Thymus (tissue), 11 donors: ENCODE measurements at regions not wholly inside any gene's neighbourhood (a gene's known extent, or its start where the extent isn't known, plus 50 kb on each side); places are given as distances from the start of the nearest gene placed in this dataset.

ENCODE experiments used
- DNase-seq, 9 donors: peaks; one replicate each; pipeline ENCODE4 v3.0.0-alpha.2; 2013; ENCODE audit warnings: low spot score in 9 of 9, low read depth in 6 of 9, missing footprints in 1 of 9
- H3K27ac ChIP-seq, 2 donors: one replicate each; pipeline ENCODE4 v1.5.1; 2013; ENCODE audit warnings: control low read depth in 1 of 2, low read depth in 1 of 2, low read length in 1 of 2, mild to moderate bottlenecking in 1 of 2, moderate library complexity in 1 of 2
- H3K27me3 ChIP-seq, 2 donors: one replicate each; pipeline ENCODE4 v1.5.1; 2013; ENCODE audit warnings: low read length in 1 of 2; ENCODE audit not compliant: control insufficient read depth in 2 of 2, insufficient read depth in 1 of 2
- H3K36me3 ChIP-seq, 2 donors: one replicate each; pipeline ENCODE4 v1.5.1; 2013; ENCODE audit warnings: low read length in 1 of 2, mild to moderate bottlenecking in 1 of 2, moderate library complexity in 1 of 2; ENCODE audit not compliant: control insufficient read depth in 2 of 2, insufficient read depth in 2 of 2
- H3K4me1 ChIP-seq, 2 donors: one replicate each; pipeline ENCODE4 v1.5.1; 2013; ENCODE audit warnings: low read length in 2 of 2; ENCODE audit not compliant: control insufficient read depth in 2 of 2, insufficient read depth in 2 of 2
- H3K4me3 ChIP-seq, 2 donors: one replicate each; pipeline ENCODE4 v1.5.1; 2013; ENCODE audit warnings: low read length in 2 of 2, control low read depth in 1 of 2, mild to moderate bottlenecking in 1 of 2
- H3K9me3 ChIP-seq, 2 donors: one replicate each; pipeline ENCODE4 v1.5.1; 2013; ENCODE audit warnings: low read length in 1 of 2, mild to moderate bottlenecking in 1 of 2; ENCODE audit not compliant: control insufficient read depth in 2 of 2, insufficient read depth in 1 of 2
- WGBS: extraction: QIAGEN DNeasy Blood & Tissue Kit; methylation state at CpG from one replicate; pipeline ENCODE4 v1.1.7; 2013; 5-methylcytosine and 5-hydroxymethylcytosine counted together
- donor health status: healthy.

GRCh38 chr4:108546728-108547127, 73.6 kb upstream of the RPL34 start:
- no peak overlapping the region for H3K4me3 ChIP-seq
- WGBS: 97% methylated on average over 3 of the region's 3 CpGs
- no peak for DNase-seq
- H3K9me3 ChIP-seq: peaks cover 4 to 11% of the 10 kb centered on the region in 2 donors
- H3K4me1 ChIP-seq: no peaks in the 10 kb centered on the region
- no peaks in the 10 kb centered on the region for H3K27me3 ChIP-seq
- no peaks in the 10 kb centered on the region for H3K36me3 ChIP-seq
- no peak overlapping the region for H3K27ac ChIP-seq

GRCh38 chr4:108544481-108544880, 75.9 kb upstream of the RPL34 start:
- Histone ChIP-seq H3K4me3 (no peak overlapping the region), H3K4me1 (peaks cover 5 to 7% of the 10 kb centered on the region in 2 donors), H3K36me3 (peaks cover 3 to 4% of the 10 kb centered on the region in 2 donors), H3K27me3 (no peaks in the 10 kb centered on the region), H3K9me3 (peaks cover 4 to 11% of the 10 kb centered on the region in 2 donors), H3K27ac (no peak overlapping the region)
- 96% methylated on average over 4 of the region's 4 CpGs for WGBS
- DNase-seq: no peak

GRCh38 chr4:108543359-108543968, 76.9 kb upstream of the RPL34 start:
- H3K27me3 ChIP-seq: no peaks in the 10 kb centered on the region
- no peak overlapping the region for H3K27ac ChIP-seq
- H3K4me3 ChIP-seq: no peak overlapping the region
- H3K36me3 ChIP-seq: peaks cover 3 to 4% of the 10 kb centered on the region in 2 donors
- DNase-seq: no peak
- peaks cover 4 to 11% of the 10 kb centered on the region in 2 donors for H3K9me3 ChIP-seq
- 96% methylated on average over 7 of the region's 7 CpGs for WGBS
- peaks cover 5 to 7% of the 10 kb centered on the region in 2 donors for H3K4me1 ChIP-seq

- Histone ChIP-seq H3K27ac (peak overlapping the region in 1 of 2 donors; percentile 42), H3K4me1 (peaks cover 8 to 15% of the 10 kb centered on the region in 2 donors), H3K36me3 (peaks cover 3 to 4% of the 10 kb centered on the region in 2 donors), H3K27me3 (no peaks in the 10 kb centered on the region), H3K4me3 (no peak overlapping the region), H3K9me3 (no peaks in the 10 kb centered on the region)
- peak in 1 of 9 donors; percentile 51 for DNase-seq
- WGBS: 33% methylated on average over 2 of the region's 2 CpGs
Observed at GRCh38 chr4:108540536-108540935, 79.8 kb upstream of the RPL34 start.

- Histone ChIP-seq H3K36me3 (peaks cover 3 to 4% of the 10 kb centered on the region in 2 donors), H3K4me1 (peaks cover 32 to 41% of the 10 kb centered on the region in 2 donors), H3K9me3 (no peaks in the 10 kb centered on the region), H3K27me3 (no peaks in the 10 kb centered on the region), H3K4me3 (no peak overlapping the region), H3K27ac (no peak overlapping the region)
- 93% methylated on average over 2 of the region's 2 CpGs for WGBS
- no peak for DNase-seq
Observed at GRCh38 chr4:108536577-108536976, 83.8 kb upstream of the RPL34 start.

GRCh38 chr4:108535757-108536156, 84.6 kb upstream of the RPL34 start:
- Histone ChIP-seq H3K36me3 (peaks cover 0 to 3% of the 10 kb centered on the region in 2 donors), H3K27ac (no peak overlapping the region), H3K9me3 (no peaks in the 10 kb centered on the region), H3K4me3 (no peak overlapping the region), H3K4me1 (peaks cover 39 to 47% of the 10 kb centered on the region in 2 donors), H3K27me3 (no peaks in the 10 kb centered on the region)
- 29% methylated on average over 3 of the region's 3 CpGs for WGBS
- DNase-seq: no peak

- WGBS: 59% methylated on average over 2 of the region's 2 CpGs
- Histone ChIP-seq H3K4me1 (peaks cover 40 to 49% of the 10 kb centered on the region in 2 donors), H3K27ac (no peak overlapping the region), H3K4me3 (no peak overlapping the region), H3K9me3 (no peaks in the 10 kb centered on the region), H3K27me3 (no peaks in the 10 kb centered on the region), H3K36me3 (no peaks in the 10 kb centered on the region)
- DNase-seq: no peak
Observed at GRCh38 chr4:108533876-108534275, 86.5 kb upstream of the RPL34 start.

GRCh38 chr4:108533245-108533844, 87.0 kb upstream of the RPL34 start:
- H3K9me3 ChIP-seq: no peaks in the 10 kb centered on the region
- peak overlapping the region; percentile 20 to 33 for H3K27ac ChIP-seq
- H3K4me1 ChIP-seq: peaks cover 40 to 53% of the 10 kb centered on the region in 2 donors
- no peak overlapping the region for H3K4me3 ChIP-seq
- WGBS: 9% methylated on average over 4 of the region's 4 CpGs
- DNase-seq: peak in 4 of 9 donors; percentile 27 to 66 (median 38)
- H3K27me3 ChIP-seq: no peaks in the 10 kb centered on the region
- no peaks in the 10 kb centered on the region for H3K36me3 ChIP-seq

GRCh38 chr4:108532738-108533137, 87.6 kb upstream of the RPL34 start:
- H3K4me1 ChIP-seq: peaks cover 41 to 55% of the 10 kb centered on the region in 2 donors
- 32% methylated on average over 2 of the region's 2 CpGs for WGBS
- H3K9me3 ChIP-seq: no peaks in the 10 kb centered on the region
- no peak overlapping the region for H3K27ac ChIP-seq
- H3K4me3 ChIP-seq: no peak overlapping the region
- no peak for DNase-seq
- H3K36me3 ChIP-seq: no peaks in the 10 kb centered on the region
- H3K27me3 ChIP-seq: no peaks in the 10 kb centered on the region
